Activated naive CD4-positive, alpha-beta T cell treated with anti-CD3 and anti-CD28 coated beads, Interleukin-2, amount 10 ng/mL, durations not matched to agents 7 days and 5 days (primary cell): ENCODE measurements at regions not wholly inside any gene's neighbourhood (a gene's known extent, or its start where the extent isn't known, plus 50 kb on each side); places are given as distances from the start of the nearest gene placed in this dataset.

Experiments used
- CTCF ChIA-PET: fragments of 350-600 bp; sonication (Branson Sonifier 250); formaldehyde crosslinking; loops from one replicate; lab custom pipeline; 2021; ENCODE audit warnings: antibody characterized with exemption; lab: Charles Lee
- DNase-seq: peaks from one replicate; pipeline ENCODE4 v3.0.0-alpha.2; 2020
- H3K27ac Mint-ChIP-seq: one replicate; pipeline ENCODE4 v1.8.0; 2021; ENCODE audit warnings: mild to moderate bottlenecking, moderate library complexity, mixed read lengths
- H3K27me3 Mint-ChIP-seq: one replicate; pipeline ENCODE4 v1.8.0; 2021; ENCODE audit warnings: mild to moderate bottlenecking, mixed read lengths
- H3K36me3 Mint-ChIP-seq: one replicate; pipeline ENCODE4 v1.8.0; 2021; ENCODE audit warnings: mixed read lengths
- H3K4me1 Mint-ChIP-seq: one replicate; pipeline ENCODE4 v1.8.0; 2021; ENCODE audit warnings: mixed read lengths
- H3K4me3 Mint-ChIP-seq: one replicate; pipeline ENCODE4 v1.8.0; 2021; ENCODE audit warnings: mild to moderate bottlenecking, moderate library complexity, mixed read lengths
- H3K9me3 Mint-ChIP-seq: one replicate; pipeline ENCODE4 v1.8.0; 2021; ENCODE audit warnings: mixed read lengths

- H3K4me1 Mint-ChIP-seq, result no peaks in the 10 kb centered on the region
- CTCF ChIA-PET, result no interaction called here
- no peaks in the 10 kb centered on the region for H3K27me3 Mint-ChIP-seq
- peaks cover 4% of the 10 kb centered on the region for H3K9me3 Mint-ChIP-seq
- H3K27ac Mint-ChIP-seq, result no peak overlapping the region
- DNase-seq, result no peak
- no peak overlapping the region for H3K4me3 Mint-ChIP-seq
- H3K36me3 Mint-ChIP-seq, result no peaks in the 10 kb centered on the region
These were observed 488.3 kb upstream of the VRK2 start for GRCh38 chr2:57558312-57558711.

DNA sequence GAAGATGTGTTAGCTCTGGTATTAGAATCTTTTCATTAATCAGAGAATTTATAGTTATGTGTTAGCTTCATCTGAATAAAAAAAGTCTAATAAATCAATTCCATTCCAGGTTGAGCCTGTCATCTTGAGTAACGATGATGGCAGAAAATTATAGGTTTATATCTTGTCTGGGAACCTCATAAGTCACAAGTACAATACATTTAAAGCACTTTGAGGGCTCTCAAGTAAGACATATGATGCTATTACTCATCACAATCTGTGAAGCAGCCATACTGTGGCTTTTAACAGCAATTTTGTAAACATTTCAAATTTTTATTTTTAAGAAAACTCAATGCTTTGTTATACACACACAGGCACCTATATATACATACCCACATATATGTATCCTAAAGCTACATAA, 484.1 kb upstream of the VRK2 start:
- Mint-ChIP-seq H3K9me3 (no peaks in the 10 kb centered on the region), H3K27ac (no peak overlapping the region), H3K4me3 (no peak overlapping the region), H3K4me1 (no peaks in the 10 kb centered on the region), H3K27me3 (no peaks in the 10 kb centered on the region), H3K36me3 (no peaks in the 10 kb centered on the region)
- CTCF ChIA-PET, result interaction anchor here (1.2 kb wide), 1 partner anchor 9 kb away, joined by 3 read pairs; no protein-coding TSS in a partner anchor
- DNase-seq, result no peak

GRCh38 chr2:57563015-57563414, 483.6 kb upstream of the VRK2 start:
- H3K27ac Mint-ChIP-seq, result no peak overlapping the region
- no peaks in the 10 kb centered on the region for H3K4me1 Mint-ChIP-seq
- H3K36me3 Mint-ChIP-seq, result no peaks in the 10 kb centered on the region
- no peaks in the 10 kb centered on the region for H3K27me3 Mint-ChIP-seq
- no peak overlapping the region for H3K4me3 Mint-ChIP-seq
- CTCF ChIA-PET, result no interaction called here
- no peak for DNase-seq
- H3K9me3 Mint-ChIP-seq, result no peaks in the 10 kb centered on the region

DNA sequence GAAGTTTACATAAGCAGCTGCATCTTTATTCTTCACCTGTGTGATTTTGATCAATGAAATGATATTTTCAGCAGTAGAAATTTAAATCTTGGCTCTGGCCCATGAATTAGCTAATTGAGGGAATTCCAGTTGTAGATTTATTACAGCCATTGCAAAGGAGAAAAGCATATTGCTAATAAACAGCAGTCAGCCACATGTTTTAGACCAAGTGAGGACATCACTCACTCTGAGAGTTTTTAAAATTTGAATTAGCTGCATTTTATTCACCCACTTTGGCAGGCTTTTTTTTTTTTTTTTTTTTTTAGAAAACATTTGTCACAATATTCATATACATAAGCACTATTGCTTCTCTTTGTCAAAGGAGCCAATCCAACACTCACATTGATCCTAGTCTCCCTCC, 479.4 kb upstream of the VRK2 start:
- H3K27ac Mint-ChIP-seq, result no peak overlapping the region

DNA sequence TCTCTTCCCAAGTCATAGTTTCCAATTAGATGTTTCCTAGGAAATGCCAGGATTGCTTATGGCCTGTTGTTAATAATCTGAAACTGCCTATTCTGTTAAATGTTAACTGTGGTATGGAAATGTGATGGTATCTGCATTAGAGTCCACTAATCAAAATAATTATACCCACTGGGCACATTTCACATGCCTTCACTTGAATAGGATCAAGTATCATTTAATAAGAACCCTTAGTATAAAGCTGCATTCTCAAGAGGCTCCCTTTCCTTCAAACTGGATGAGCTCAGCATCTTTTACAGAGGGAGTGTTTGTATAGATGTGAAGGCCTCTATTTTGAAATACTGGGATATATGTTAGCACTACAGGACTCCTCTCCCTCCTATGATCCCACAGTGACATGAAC, 477.2 kb upstream of the VRK2 start:
- Mint-ChIP-seq H3K4me1 (no peaks in the 10 kb centered on the region), H3K27me3 (no peaks in the 10 kb centered on the region), H3K27ac (no peak overlapping the region), H3K9me3 (peaks cover 6% of the 10 kb centered on the region), H3K4me3 (no peak overlapping the region), H3K36me3 (no peaks in the 10 kb centered on the region)
- CTCF ChIA-PET, result no interaction called here
- DNase-seq, result no peak

More for the DNA sequence above, 479.4 kb upstream of the VRK2 start:
- no peak for DNase-seq
- CTCF ChIA-PET, result no interaction called here
- Mint-ChIP-seq H3K9me3 (no peaks in the 10 kb centered on the region), H3K4me3 (no peak overlapping the region), H3K27me3 (no peaks in the 10 kb centered on the region), H3K4me1 (no peaks in the 10 kb centered on the region), H3K36me3 (no peaks in the 10 kb centered on the region)

DNA sequence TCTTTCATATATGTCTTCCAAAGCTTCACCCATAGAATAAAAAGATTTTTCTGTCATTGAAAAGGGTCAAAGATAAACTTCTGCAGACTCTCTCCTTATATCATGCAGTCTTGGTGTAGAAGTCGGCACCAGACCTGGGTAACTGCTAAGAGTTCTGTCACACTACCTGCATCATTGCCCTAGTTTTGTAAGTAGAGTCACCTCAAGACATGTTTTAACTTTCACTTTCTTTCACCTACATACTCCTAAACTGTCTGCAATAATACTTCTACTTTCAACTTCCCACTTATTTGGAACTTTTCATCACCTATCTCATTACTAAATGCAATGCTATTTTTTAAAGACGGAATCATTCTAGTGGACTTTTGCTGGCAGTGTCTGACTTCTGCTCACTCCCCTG, 475.6 kb upstream of the VRK2 start:
- no peak for DNase-seq
- CTCF ChIA-PET, result no interaction called here
- Mint-ChIP-seq H3K9me3 (peaks cover 6% of the 10 kb centered on the region), H3K27me3 (no peaks in the 10 kb centered on the region), H3K4me1 (no peaks in the 10 kb centered on the region), H3K4me3 (no peak overlapping the region), H3K36me3 (no peaks in the 10 kb centered on the region), H3K27ac (no peak overlapping the region)

DNA sequence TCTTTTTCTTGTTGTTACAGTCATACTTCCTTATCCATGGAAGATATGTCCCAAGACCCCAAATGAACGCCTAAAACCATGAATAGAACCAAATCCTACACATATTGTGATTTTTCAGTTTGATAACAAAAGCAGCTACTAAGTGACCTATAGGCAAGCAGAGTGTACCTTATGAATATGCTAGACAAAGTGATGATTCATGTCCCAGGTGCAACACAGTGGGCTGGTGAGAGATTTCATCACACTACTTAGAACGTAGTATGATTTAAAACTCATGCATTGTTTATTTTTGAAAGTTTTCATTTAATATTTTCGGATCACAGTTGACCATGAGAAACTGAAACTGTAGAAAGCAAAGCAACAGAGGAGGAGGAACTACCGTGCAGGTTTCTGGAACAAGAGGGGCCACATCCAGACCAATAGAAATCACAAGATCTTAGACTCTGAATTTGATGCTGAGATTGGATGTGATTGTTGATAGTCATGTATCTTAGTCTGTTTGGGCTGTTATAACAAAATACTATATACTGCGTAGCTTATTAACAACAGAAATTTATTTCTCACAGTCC, 470.8 kb upstream of the VRK2 start:
- CTCF ChIA-PET, result no interaction called here
- no peaks in the 10 kb centered on the region for H3K4me1 Mint-ChIP-seq
- no peak overlapping the region for H3K27ac Mint-ChIP-seq
- no peak overlapping the region for H3K4me3 Mint-ChIP-seq
- no peaks in the 10 kb centered on the region for H3K36me3 Mint-ChIP-seq
- H3K9me3 Mint-ChIP-seq, result peaks cover 6% of the 10 kb centered on the region
- H3K27me3 Mint-ChIP-seq, result no peaks in the 10 kb centered on the region
- no peak for DNase-seq

GRCh38 chr2:57576983-57577382, 469.6 kb upstream of the VRK2 start:
- Mint-ChIP-seq H3K9me3 (peaks cover 6% of the 10 kb centered on the region), H3K27ac (no peak overlapping the region), H3K27me3 (no peaks in the 10 kb centered on the region), H3K4me3 (no peak overlapping the region), H3K36me3 (no peaks in the 10 kb centered on the region), H3K4me1 (no peaks in the 10 kb centered on the region)
- DNase-seq, result no peak
- CTCF ChIA-PET, result no interaction called here

DNA sequence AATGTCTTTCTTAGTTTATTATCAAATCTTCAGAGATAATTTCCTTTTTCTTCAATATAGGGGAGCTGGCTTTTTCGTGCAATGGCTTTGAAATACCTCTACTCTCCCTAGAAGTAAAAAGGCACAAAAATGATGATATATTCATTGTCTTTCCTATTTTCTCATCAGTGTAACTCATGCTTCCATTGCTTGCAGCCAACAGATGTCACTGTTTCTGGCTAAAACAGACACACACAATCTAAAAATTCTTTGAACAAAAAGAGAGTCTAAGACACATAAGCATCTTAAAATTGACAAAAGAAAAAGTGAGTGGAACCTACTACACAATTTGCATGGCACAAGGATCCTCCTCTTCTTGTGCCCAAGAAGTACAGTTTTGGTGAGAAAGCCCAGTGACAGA, 448.7 kb upstream of the VRK2 start:
- CTCF ChIA-PET, result no interaction called here
- no peaks in the 10 kb centered on the region for H3K36me3 Mint-ChIP-seq
- H3K4me3 Mint-ChIP-seq, result no peak overlapping the region
- peaks cover 2% of the 10 kb centered on the region for H3K9me3 Mint-ChIP-seq
- H3K4me1 Mint-ChIP-seq, result no peaks in the 10 kb centered on the region
- no peak for DNase-seq
- H3K27ac Mint-ChIP-seq, result no peak overlapping the region
- no peaks in the 10 kb centered on the region for H3K27me3 Mint-ChIP-seq

DNA sequence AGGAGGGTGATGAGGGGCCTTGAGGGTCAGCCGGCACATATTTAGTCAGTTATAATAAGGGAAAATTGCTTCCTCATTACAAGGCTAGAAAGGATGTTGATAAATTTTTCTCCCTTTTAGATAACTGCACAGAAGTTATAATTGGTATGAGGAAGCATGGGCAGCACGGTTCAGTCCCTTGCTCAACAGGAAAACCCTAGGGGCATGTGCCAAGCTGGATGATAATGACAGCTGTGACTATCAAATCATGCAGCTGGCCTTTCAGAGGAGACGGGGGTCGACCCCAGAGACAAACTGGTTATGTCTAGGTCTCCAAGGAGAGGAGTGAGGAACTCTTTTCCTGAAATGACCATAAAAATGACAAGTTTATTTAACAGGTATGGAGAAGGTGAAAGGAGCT, 448.1 kb upstream of the VRK2 start:
- peaks cover 2% of the 10 kb centered on the region for H3K9me3 Mint-ChIP-seq
- H3K27ac Mint-ChIP-seq, result no peak overlapping the region
- no peak for DNase-seq
- H3K36me3 Mint-ChIP-seq, result no peaks in the 10 kb centered on the region
- CTCF ChIA-PET, result no interaction called here
- H3K27me3 Mint-ChIP-seq, result no peaks in the 10 kb centered on the region
- no peaks in the 10 kb centered on the region for H3K4me1 Mint-ChIP-seq
- H3K4me3 Mint-ChIP-seq, result no peak overlapping the region

GRCh38 chr2:57602733-57603132, 443.9 kb upstream of the VRK2 start:
- peaks cover 2% of the 10 kb centered on the region for H3K9me3 Mint-ChIP-seq
- no peak overlapping the region for H3K4me3 Mint-ChIP-seq
- H3K4me1 Mint-ChIP-seq, result no peaks in the 10 kb centered on the region
- DNase-seq, result no peak
- no peak overlapping the region for H3K27ac Mint-ChIP-seq
- no peaks in the 10 kb centered on the region for H3K36me3 Mint-ChIP-seq
- no peaks in the 10 kb centered on the region for H3K27me3 Mint-ChIP-seq
- CTCF ChIA-PET, result no interaction called here

- no peak for DNase-seq
- peaks cover 3% of the 10 kb centered on the region for H3K9me3 Mint-ChIP-seq
- no peaks in the 10 kb centered on the region for H3K36me3 Mint-ChIP-seq
- no peaks in the 10 kb centered on the region for H3K27me3 Mint-ChIP-seq
- no peaks in the 10 kb centered on the region for H3K4me1 Mint-ChIP-seq
- CTCF ChIA-PET, result no interaction called here
- no peak overlapping the region for H3K27ac Mint-ChIP-seq
- no peak overlapping the region for H3K4me3 Mint-ChIP-seq
These were observed 431.6 kb upstream of the VRK2 start for GRCh38 chr2:57614988-57615387.

- Mint-ChIP-seq H3K27me3 (no peaks in the 10 kb centered on the region), H3K36me3 (no peaks in the 10 kb centered on the region), H3K4me3 (no peak overlapping the region), H3K9me3 (no peaks in the 10 kb centered on the region), H3K27ac (no peak overlapping the region), H3K4me1 (no peaks in the 10 kb centered on the region)
- CTCF ChIA-PET, result no interaction called here
- no peak for DNase-seq
These were observed 430.6 kb upstream of the VRK2 start for GRCh38 chr2:57615855-57616556.

GRCh38 chr2:57617318-57617717, 429.3 kb upstream of the VRK2 start:
- Mint-ChIP-seq H3K36me3 (no peaks in the 10 kb centered on the region), H3K4me3 (no peak overlapping the region), H3K4me1 (no peaks in the 10 kb centered on the region), H3K9me3 (no peaks in the 10 kb centered on the region), H3K27me3 (no peaks in the 10 kb centered on the region), H3K27ac (no peak overlapping the region)
- CTCF ChIA-PET, result no interaction called here
- no peak for DNase-seq

DNA sequence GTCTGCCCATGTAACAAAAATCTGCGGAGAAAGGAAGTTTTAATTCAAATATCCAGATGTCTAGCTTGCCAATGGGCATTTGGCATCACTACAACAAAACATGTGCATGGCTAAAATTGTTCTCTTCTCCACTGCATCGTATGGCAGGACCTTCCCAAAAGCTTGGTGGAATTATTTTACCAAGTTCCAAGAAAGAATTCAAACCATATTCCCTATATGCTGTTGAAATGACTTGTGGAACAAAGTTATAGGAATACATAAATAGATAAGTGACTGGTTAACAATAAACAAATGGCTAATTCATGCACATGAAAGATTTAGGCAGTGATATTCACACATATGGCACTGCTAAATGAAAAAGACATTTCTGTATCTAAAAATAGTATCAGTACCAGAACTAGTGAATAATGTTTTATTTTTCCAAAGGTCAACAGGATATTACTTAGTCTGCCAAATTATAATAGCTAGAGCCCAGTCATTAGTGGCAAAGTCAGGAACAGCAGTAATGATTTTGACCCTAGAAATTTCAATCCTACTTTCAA, 425.4 kb upstream of the VRK2 start:
- no peaks in the 10 kb centered on the region for H3K9me3 Mint-ChIP-seq
- H3K36me3 Mint-ChIP-seq, result no peaks in the 10 kb centered on the region
- H3K4me3 Mint-ChIP-seq, result no peak overlapping the region
- H3K27me3 Mint-ChIP-seq, result no peaks in the 10 kb centered on the region
- CTCF ChIA-PET, result no interaction called here
- H3K27ac Mint-ChIP-seq, result no peak overlapping the region
- no peaks in the 10 kb centered on the region for H3K4me1 Mint-ChIP-seq
- no peak for DNase-seq
